Esophagus muscularis mucosa (tissue), 4 donors: ENCODE measurements at regions not wholly inside any gene's neighbourhood (a gene's known extent, or its start where the extent isn't known, plus 50 kb on each side); places are given as distances from the start of the nearest gene placed in this dataset.

Experiments
- EP300 ChIP-seq: sonication (generic); formaldehyde crosslinking; IDR thresholded peaks from one replicate; pipeline ENCODE4 v1.6.1; 2017; ENCODE audit warnings: antibody characterized with exemption
- POLR2A ChIP-seq: fragments of 450-650 bp; IDR thresholded peaks from one replicate; pipeline ENCODE4 v1.6.1; 2017; ENCODE audit warnings: antibody characterized with exemption, moderate library complexity, mild to moderate bottlenecking, low read depth
- POLR2AphosphoS5 ChIP-seq, 2 donors: sonication (generic); formaldehyde crosslinking; IDR thresholded peaks; one replicate each; pipeline ENCODE4 v1.6.1; 2017; ENCODE audit warnings: antibody characterized with exemption in 2 of 2
- TF ChIP-seq, protein P1 (sequence below), 3 experiments: fragments of 200-600 bp in 2 of 3; fragments of 450-650 bp in 1 of 3; sonication (generic) in 2 of 3; IDR thresholded peaks; one replicate each; pipeline ENCODE4 v1.5.1; 2017 to 2019; ENCODE audit warnings: antibody characterized with exemption in 3 of 3, mild to moderate bottlenecking in 2 of 3, moderate library complexity in 1 of 3

DNA sequence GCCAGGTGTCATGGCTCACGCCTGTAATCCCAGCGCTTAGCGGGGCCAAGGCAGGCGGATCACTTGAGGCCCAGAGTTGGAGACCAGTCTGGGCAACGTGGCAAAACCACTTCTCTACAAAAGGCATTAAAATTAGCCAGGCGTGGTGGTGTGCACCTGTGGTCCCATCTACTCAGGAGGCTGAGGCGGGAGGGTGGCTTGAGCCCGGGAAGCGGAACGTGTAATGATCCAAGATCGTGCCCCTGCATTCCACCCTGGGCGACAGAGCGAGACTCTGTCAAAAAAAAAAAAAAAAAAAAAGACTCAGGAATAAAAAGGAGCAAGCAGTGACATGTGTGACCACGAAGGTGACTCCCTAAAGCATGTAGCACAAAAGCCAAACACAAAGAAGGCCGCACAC lies 50.1 kb upstream of the SALL3 start:
- TF ChIP-seq, protein P1, sequence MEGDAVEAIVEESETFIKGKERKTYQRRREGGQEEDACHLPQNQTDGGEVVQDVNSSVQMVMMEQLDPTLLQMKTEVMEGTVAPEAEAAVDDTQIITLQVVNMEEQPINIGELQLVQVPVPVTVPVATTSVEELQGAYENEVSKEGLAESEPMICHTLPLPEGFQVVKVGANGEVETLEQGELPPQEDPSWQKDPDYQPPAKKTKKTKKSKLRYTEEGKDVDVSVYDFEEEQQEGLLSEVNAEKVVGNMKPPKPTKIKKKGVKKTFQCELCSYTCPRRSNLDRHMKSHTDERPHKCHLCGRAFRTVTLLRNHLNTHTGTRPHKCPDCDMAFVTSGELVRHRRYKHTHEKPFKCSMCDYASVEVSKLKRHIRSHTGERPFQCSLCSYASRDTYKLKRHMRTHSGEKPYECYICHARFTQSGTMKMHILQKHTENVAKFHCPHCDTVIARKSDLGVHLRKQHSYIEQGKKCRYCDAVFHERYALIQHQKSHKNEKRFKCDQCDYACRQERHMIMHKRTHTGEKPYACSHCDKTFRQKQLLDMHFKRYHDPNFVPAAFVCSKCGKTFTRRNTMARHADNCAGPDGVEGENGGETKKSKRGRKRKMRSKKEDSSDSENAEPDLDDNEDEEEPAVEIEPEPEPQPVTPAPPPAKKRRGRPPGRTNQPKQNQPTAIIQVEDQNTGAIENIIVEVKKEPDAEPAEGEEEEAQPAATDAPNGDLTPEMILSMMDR (IDR thresholded peaks at IDR 0.05), result no peak
- TF ChIP-seq POLR2AphosphoS5 (IDR thresholded peaks at IDR 0.05), result no peak
- TF ChIP-seq POLR2A, result no peak
- TF ChIP-seq EP300, result no peak
